Fibroblast of lung (primary cell): ENCODE measurements at regions not wholly inside any gene's neighbourhood (a gene's known extent, or its start where the extent isn't known, plus 50 kb on each side); places are given as distances from the start of the nearest gene placed in this dataset.

ENCODE experiments used
- DNase-seq, 2 donors: peaks; one replicate each; pipeline versions ENCODE4 v3.0.0 to v3.0.0-alpha.2; 2010; ENCODE audit warnings: low read depth in 2 of 2
- H2AFZ ChIP-seq: 2 replicates; pipeline ENCODE4 v1.5.1; 2012; ENCODE audit warnings: low read length, control low read depth, inconsistent platforms
- H3K27ac ChIP-seq: 2 replicates; pipeline ENCODE4 v1.5.1; 2011; ENCODE audit warnings: low read length, control low read depth; ENCODE audit not compliant: insufficient read depth
- H3K27me3 ChIP-seq: 2 replicates; pipeline ENCODE4 v1.5.1; 2011; ENCODE audit warnings: mild to moderate bottlenecking, low read length; ENCODE audit not compliant: control insufficient read depth, insufficient read depth
- H3K36me3 ChIP-seq: 2 replicates; pipeline ENCODE4 v1.5.1; 2011; ENCODE audit warnings: low read length; ENCODE audit not compliant: control insufficient read depth, insufficient read depth
- H3K4me1 ChIP-seq: 2 replicates; pipeline ENCODE4 v1.5.1; 2011; ENCODE audit warnings: low read length; ENCODE audit not compliant: control insufficient read depth, insufficient read depth; ENCODE audit errors: extremely low read depth
- H3K4me2 ChIP-seq: 2 replicates; pipeline ENCODE4 v1.5.1; 2011; ENCODE audit warnings: low read length, control low read depth; ENCODE audit not compliant: insufficient read depth; ENCODE audit errors: extremely low read depth
- H3K4me3 ChIP-seq, 4 experiments: fragments of 200-600 bp in 1 of 4; sonication (generic) in 1 of 4; replicated peaks in 1 of 4; 2 replicates each; pipeline ENCODE4 v1.5.1; 2011 to 2016; ENCODE audit warnings: low read length in 4 of 4, low read depth in 3 of 4, mild to moderate bottlenecking in 3 of 4, control low read depth in 2 of 4, inconsistent platforms in 1 of 4, mixed read lengths in 1 of 4; ENCODE audit not compliant: insufficient read depth in 1 of 4; ENCODE audit errors: control extremely low read depth in 1 of 4
- H3K79me2 ChIP-seq: 2 replicates; pipeline ENCODE4 v1.5.1; 2012; ENCODE audit warnings: mild to moderate bottlenecking, low read length, inconsistent platforms; ENCODE audit not compliant: control insufficient read depth, insufficient read depth
- H3K9ac ChIP-seq: 2 replicates; pipeline ENCODE4 v1.5.1; 2011; ENCODE audit warnings: mild to moderate bottlenecking, low read length, control low read depth; ENCODE audit not compliant: insufficient read depth
- H3K9me3 ChIP-seq: 2 replicates; pipeline ENCODE4 v1.5.1; 2012; ENCODE audit warnings: low read depth, low read length; ENCODE audit not compliant: control insufficient read depth, insufficient read depth
- H4K20me1 ChIP-seq: 2 replicates; pipeline ENCODE4 v1.5.1; 2011; ENCODE audit warnings: low read length; ENCODE audit not compliant: control insufficient read depth, insufficient read depth; ENCODE audit errors: extremely low read depth
- EZH2 ChIP-seq: IDR thresholded peaks from 2 replicates; pipeline ENCODE4 v1.5.1; 2012; ENCODE audit warnings: low read length, control low read depth, mild to moderate bottlenecking; ENCODE audit errors: missing control alignments
- TF ChIP-seq, protein P1 (sequence below), 2 donors: IDR thresholded peaks in 1 of 2; conservative IDR thresholded peaks in 1 of 2; 1 replicate in 1 of 2; 2 replicates in 1 of 2; pipeline ENCODE4 v1.5.1; 2011 to 2012; ENCODE audit warnings: low read length in 2 of 2, control low read depth in 1 of 2, inconsistent platforms in 1 of 2, low read depth in 1 of 2, mild to moderate bottlenecking in 1 of 2

GRCh38 chr7:41054960-41055661, 647.8 kb downstream of the INHBA start:
- peak in 1 of 2 donors; percentile 16 for DNase-seq
- TF ChIP-seq, protein P1, sequence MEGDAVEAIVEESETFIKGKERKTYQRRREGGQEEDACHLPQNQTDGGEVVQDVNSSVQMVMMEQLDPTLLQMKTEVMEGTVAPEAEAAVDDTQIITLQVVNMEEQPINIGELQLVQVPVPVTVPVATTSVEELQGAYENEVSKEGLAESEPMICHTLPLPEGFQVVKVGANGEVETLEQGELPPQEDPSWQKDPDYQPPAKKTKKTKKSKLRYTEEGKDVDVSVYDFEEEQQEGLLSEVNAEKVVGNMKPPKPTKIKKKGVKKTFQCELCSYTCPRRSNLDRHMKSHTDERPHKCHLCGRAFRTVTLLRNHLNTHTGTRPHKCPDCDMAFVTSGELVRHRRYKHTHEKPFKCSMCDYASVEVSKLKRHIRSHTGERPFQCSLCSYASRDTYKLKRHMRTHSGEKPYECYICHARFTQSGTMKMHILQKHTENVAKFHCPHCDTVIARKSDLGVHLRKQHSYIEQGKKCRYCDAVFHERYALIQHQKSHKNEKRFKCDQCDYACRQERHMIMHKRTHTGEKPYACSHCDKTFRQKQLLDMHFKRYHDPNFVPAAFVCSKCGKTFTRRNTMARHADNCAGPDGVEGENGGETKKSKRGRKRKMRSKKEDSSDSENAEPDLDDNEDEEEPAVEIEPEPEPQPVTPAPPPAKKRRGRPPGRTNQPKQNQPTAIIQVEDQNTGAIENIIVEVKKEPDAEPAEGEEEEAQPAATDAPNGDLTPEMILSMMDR (conservative IDR thresholded peaks at IDR 0.05 in 1 of 2, IDR thresholded peaks at IDR 0.05 in 1 of 2; ENCODE audit: low read depth in 1 of 2, low read length in 2 of 2), result no peak
- no peak for TF ChIP-seq EZH2
- no peak overlapping the region for H3K4me2 ChIP-seq

DNA sequence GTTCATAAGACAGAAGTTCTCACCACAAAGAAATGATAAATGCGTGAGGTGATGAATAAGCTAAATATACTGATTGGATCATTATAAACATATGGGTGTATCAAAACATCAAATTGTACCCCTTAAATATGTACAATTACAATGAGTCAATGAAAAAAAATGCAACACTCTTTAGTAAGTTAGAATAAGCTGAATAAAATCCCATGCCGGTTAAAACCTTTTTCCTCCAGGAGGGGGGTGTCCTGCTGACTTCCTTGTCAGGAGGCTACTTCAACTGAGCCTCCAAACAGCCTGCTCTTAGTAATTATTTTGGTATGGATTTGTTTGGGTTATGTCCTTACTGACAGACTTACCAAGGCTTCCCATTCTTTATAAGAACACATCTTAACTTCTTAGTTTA, 649.1 kb downstream of the INHBA start:
- Histone ChIP-seq H3K4me2 (no peak overlapping the region), H3K79me2 (no peaks in the 10 kb centered on the region), H3K27me3 (no peaks in the 10 kb centered on the region), H3K36me3 (no peaks in the 10 kb centered on the region), H4K20me1 (no peaks in the 10 kb centered on the region), H2AFZ (no peak overlapping the region), H3K9me3 (no peaks in the 10 kb centered on the region), H3K9ac (no peak overlapping the region), H3K27ac (no peak overlapping the region), H3K4me1 (peaks cover 4% of the 10 kb centered on the region), H3K4me3 (no peak overlapping the region)
- DNase-seq, result peak; percentile 52 to 67
- TF ChIP-seq EZH2, result no peak
- TF ChIP-seq, protein P1 (conservative IDR thresholded peaks at IDR 0.05 in 1 of 2, IDR thresholded peaks at IDR 0.05 in 1 of 2; ENCODE audit: low read depth in 1 of 2, low read length in 2 of 2), result peak; percentile 5 to 17

More at GRCh38 chr7:41054960-41055661, 647.8 kb downstream of the INHBA start:
- Histone ChIP-seq H3K79me2 (no peaks in the 10 kb centered on the region), H3K4me1 (peaks cover 4% of the 10 kb centered on the region), H4K20me1 (no peaks in the 10 kb centered on the region), H2AFZ (no peak overlapping the region), H3K36me3 (no peaks in the 10 kb centered on the region), H3K27me3 (no peaks in the 10 kb centered on the region), H3K9me3 (no peaks in the 10 kb centered on the region), H3K4me3 (no peak overlapping the region), H3K27ac (no peak overlapping the region), H3K9ac (no peak overlapping the region)

DNA sequence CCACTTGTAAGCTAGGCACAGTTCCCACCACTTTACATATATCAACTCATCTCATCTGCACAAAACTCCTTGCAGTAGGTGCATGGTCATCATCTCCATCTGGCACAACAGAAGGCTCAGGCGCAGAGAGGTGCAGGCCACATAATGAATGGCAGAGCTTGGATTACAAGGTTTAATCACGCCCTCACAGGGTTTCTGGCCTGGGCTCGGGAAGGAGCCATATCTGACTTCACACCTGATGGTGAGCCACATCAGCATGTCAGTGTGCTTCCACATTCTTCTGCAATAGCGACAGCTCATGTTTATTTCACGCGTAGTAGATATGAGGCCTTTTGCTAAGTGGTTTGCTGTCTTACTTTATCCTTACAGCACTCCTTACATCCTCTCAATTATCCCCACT, 650.2 kb downstream of the INHBA start:
- Histone ChIP-seq H3K9ac (no peak overlapping the region), H3K27me3 (no peaks in the 10 kb centered on the region), H2AFZ (no peak overlapping the region), H3K27ac (no peak overlapping the region), H3K4me3 (no peak overlapping the region), H3K4me1 (peaks cover 4% of the 10 kb centered on the region), H4K20me1 (no peaks in the 10 kb centered on the region), H3K4me2 (no peak overlapping the region), H3K9me3 (no peaks in the 10 kb centered on the region), H3K36me3 (no peaks in the 10 kb centered on the region), H3K79me2 (no peaks in the 10 kb centered on the region)
- TF ChIP-seq EZH2, result no peak
- TF ChIP-seq, protein P1 (conservative IDR thresholded peaks at IDR 0.05 in 1 of 2, IDR thresholded peaks at IDR 0.05 in 1 of 2; ENCODE audit: low read depth in 1 of 2, low read length in 2 of 2), result no peak
- no peak for DNase-seq
